A549 (cell line): ENCODE measurements at regions not wholly inside any gene's neighbourhood (a gene's known extent, or its start where the extent isn't known, plus 50 kb on each side); places are given as distances from the start of the nearest gene placed in this dataset.

Experiments
- ATAC-seq, 2 experiments: fragments of 200-7000 bp in 1 of 2; fragments of >200 bp in 1 of 2; cut with Nextera tagmentation in 1 of 2; cut with Tn5 transposase in 1 of 2; 3 replicates each; pipeline versions ENCODE4 v1.8.0 to v1.9.1; 2018 to 2020; ENCODE audit warnings: mild to moderate bottlenecking in 1 of 2, moderate library complexity in 1 of 2
- CTCF ChIA-PET: fragments of 300-600 bp; sonication (Branson Sonifier 250); formaldehyde crosslinking; extraction: SDS; loops from one replicate; lab custom pipeline; 2021; ENCODE audit warnings: antibody characterized with exemption, inconsistent platforms; lab: Yijun Ruan, JAX
- POLR2A ChIA-PET: fragments of 350-600 bp; formaldehyde crosslinking; extraction: SDS; loops from one replicate; lab custom pipeline; 2021; ENCODE audit warnings: antibody characterized with exemption, inconsistent platforms; lab: Yijun Ruan, JAX
- DNase-seq, 2 experiments: peaks; one replicate each; pipeline versions ENCODE4 v3.0.0 to v3.0.0-alpha.2; 2011 to 2016; ENCODE audit warnings: low read depth in 1 of 2, low spot score in 1 of 2
- FAIRE-seq: peaks from 2 replicates; lab custom pipeline; 2011; peaks lifted over from hg19 to GRCh38; lab: Jason Lieb, UNC
- H3K27ac ChIP-seq, 2 experiments: fragments of >200 bp; sonication (Bioruptor Twin); formaldehyde crosslinking; 3 replicates each; pipeline ENCODE4 v1.5.1; 2016 to 2017
- H3K4me1 ChIP-seq: fragments of >200 bp; sonication (Bioruptor Twin); formaldehyde crosslinking; 3 replicates; pipeline ENCODE4 v1.6.1; 2016
- H3K4me2 ChIP-seq: fragments of >200 bp; sonication (Bioruptor Twin); formaldehyde crosslinking; 3 replicates; pipeline ENCODE4 v1.6.1; 2016
- H3K4me3 ChIP-seq: fragments of >200 bp; sonication (Bioruptor Twin); formaldehyde crosslinking; 3 replicates; pipeline ENCODE4 v1.5.1; 2016
- H3K9me3 ChIP-seq: fragments of >200 bp; sonication (Bioruptor Twin); formaldehyde crosslinking; 3 replicates; pipeline ENCODE4 v1.6.1; 2016
- CEBPB ChIP-seq, 2 experiments: fragments of >200 bp in 1 of 2; sonication (Bioruptor Twin) in 1 of 2; formaldehyde crosslinking in 1 of 2; IDR thresholded peaks; 2 replicates each; pipeline ENCODE4 v1.6.1; 2012 to 2016
- CHD4 ChIP-seq: fragments of 200-600 bp; sonication (generic); IDR thresholded peaks from 2 replicates; pipeline ENCODE4 v1.6.1; 2016; ENCODE audit warnings: antibody characterized with exemption, mild to moderate bottlenecking, borderline replicate concordance
- EHF ChIP-seq: fragments of 250-450 bp; sonication (Bioruptor Pico); IDR thresholded peaks from 2 replicates; pipeline ENCODE4 v1.5.0; 2020; ENCODE audit warnings: mild to moderate bottlenecking
- EP300 ChIP-seq, 2 experiments: fragments of >200 bp; sonication (Bioruptor Twin); formaldehyde crosslinking; IDR thresholded peaks; 2 replicates in 1 of 2; 3 replicates in 1 of 2; pipeline ENCODE4 v1.6.1; 2016 to 2017
- FOSB ChIP-seq: fragments of 250-450 bp; sonication (Bioruptor Pico); IDR thresholded peaks from 2 replicates; pipeline ENCODE4 v1.5.0; 2020; ENCODE audit warnings: mild to moderate bottlenecking, moderate library complexity
- HOXA7 ChIP-seq: fragments of 250-450 bp; sonication (Bioruptor Pico); IDR thresholded peaks from 2 replicates; pipeline ENCODE4 v1.5.0; 2020; ENCODE audit warnings: mild to moderate bottlenecking, moderate library complexity
- HOXB13 ChIP-seq: fragments of 250-450 bp; sonication (Bioruptor Pico); IDR thresholded peaks from 2 replicates; pipeline ENCODE4 v1.5.0; 2020; ENCODE audit warnings: low read depth, mild to moderate bottlenecking, moderate library complexity
- HOXB5 ChIP-seq: fragments of 250-450 bp; sonication (Bioruptor Pico); IDR thresholded peaks from 2 replicates; pipeline ENCODE4 v1.5.0; 2020; ENCODE audit warnings: mild to moderate bottlenecking, moderate library complexity
- JUN ChIP-seq, 2 experiments: fragments of >200 bp; sonication (Bioruptor Twin); formaldehyde crosslinking; IDR thresholded peaks; 2 replicates in 1 of 2; 3 replicates in 1 of 2; pipeline ENCODE4 v1.6.1; 2016 to 2017
- KDM1A ChIP-seq: fragments of 200-600 bp; sonication (generic); IDR thresholded peaks from 2 replicates; pipeline ENCODE4 v1.6.1; 2016; ENCODE audit warnings: low read depth, mild to moderate bottlenecking
- MAFK ChIP-seq: fragments of 450-650 bp; IDR thresholded peaks from 2 replicates; pipeline ENCODE4 v1.6.1; 2014; ENCODE audit not compliant: partially characterized antibody
- MYC ChIP-seq: IDR thresholded peaks from 2 replicates; pipeline ENCODE4 v1.6.1; 2012; ENCODE audit warnings: mild to moderate bottlenecking, inconsistent platforms, low read length, improper control_type of control experiment, borderline replicate concordance
- NPAS2 ChIP-seq: fragments of 250-450 bp; sonication (Bioruptor Pico); IDR thresholded peaks from 2 replicates; pipeline ENCODE4 v1.8.0; 2022; ENCODE audit warnings: mild to moderate bottlenecking, moderate library complexity, borderline replicate concordance
- NR3C1 ChIP-seq: fragments of >200 bp; sonication (Bioruptor Twin); formaldehyde crosslinking; IDR thresholded peaks from 3 replicates; pipeline ENCODE4 v1.6.1; 2017
- PHF8 ChIP-seq: fragments of 200-600 bp; sonication (generic); IDR thresholded peaks from 2 replicates; pipeline ENCODE4 v1.6.1; 2016; ENCODE audit warnings: low read depth, mild to moderate bottlenecking, antibody characterized with exemption, moderate library complexity, borderline replicate concordance
- POLR2AphosphoS2 ChIP-seq: conservative IDR thresholded peaks from 2 replicates; pipeline ENCODE4 v1.6.1; 2012; ENCODE audit warnings: low read length, improper control_type of control experiment, inconsistent platforms
- RARB ChIP-seq: fragments of 250-450 bp; sonication (Bioruptor Pico); IDR thresholded peaks from 2 replicates; pipeline ENCODE4 v1.8.0; 2021; ENCODE audit warnings: mild to moderate bottlenecking, moderate library complexity
- TP53 ChIP-seq: fragments of 250-450 bp; sonication (Bioruptor Pico); IDR thresholded peaks from 2 replicates; pipeline ENCODE4 v1.5.0; 2021; ENCODE audit warnings: mild to moderate bottlenecking, moderate library complexity
- ZC3H11A ChIP-seq: fragments of 450-650 bp; IDR thresholded peaks from 2 replicates; pipeline ENCODE4 v1.6.1; 2014; ENCODE audit warnings: antibody characterized with exemption, mild to moderate bottlenecking
- ZFP36 ChIP-seq: fragments of 450-650 bp; IDR thresholded peaks from 2 replicates; pipeline ENCODE4 v1.6.1; 2014; ENCODE audit warnings: borderline replicate concordance; ENCODE audit not compliant: partially characterized antibody
- WGBS: methylation state at CpG from one replicate; pipeline ENCODE4 v1.1.6; 2017; ENCODE audit errors: missing lambda C conversion rate; 5-methylcytosine and 5-hydroxymethylcytosine counted together
- TF ChIP-seq, protein P1 (sequence below): IDR thresholded peaks from 2 replicates; pipeline ENCODE4 v1.6.1; 2012
- TF ChIP-seq, protein P2 (sequence below): IDR thresholded peaks from 2 replicates; pipeline ENCODE4 v1.6.1; 2012; ENCODE audit warnings: low read depth, borderline replicate concordance
- TF ChIP-seq, protein P3 (sequence below): IDR thresholded peaks from 2 replicates; pipeline ENCODE4 v1.6.1; 2012
- TF ChIP-seq, protein P4 (sequence below): fragments of 250-450 bp; sonication (Bioruptor Pico); IDR thresholded peaks from 2 replicates; pipeline ENCODE4 v1.5.0; 2020; ENCODE audit warnings: low read depth, mild to moderate bottlenecking, moderate library complexity
- TF ChIP-seq, protein P5 (sequence below): fragments of >200 bp; sonication (Bioruptor Twin); formaldehyde crosslinking; IDR thresholded peaks from 3 replicates; pipeline ENCODE4 v1.6.1; 2016
- TF ChIP-seq, protein P6 (sequence below): fragments of >200 bp; sonication (Bioruptor Twin); formaldehyde crosslinking; IDR thresholded peaks from 3 replicates; pipeline ENCODE4 v1.5.1; 2016
- TF ChIP-seq, protein P7 (sequence below): fragments of 200-600 bp; sonication (generic); IDR thresholded peaks from 2 replicates; pipeline ENCODE4 v1.6.1; 2016; ENCODE audit warnings: antibody characterized with exemption, mild to moderate bottlenecking, moderate library complexity
- TF ChIP-seq, protein P8 (sequence below): fragments of 450-650 bp; IDR thresholded peaks from 2 replicates; pipeline ENCODE4 v1.6.1; 2014; ENCODE audit warnings: antibody characterized with exemption

DNA sequence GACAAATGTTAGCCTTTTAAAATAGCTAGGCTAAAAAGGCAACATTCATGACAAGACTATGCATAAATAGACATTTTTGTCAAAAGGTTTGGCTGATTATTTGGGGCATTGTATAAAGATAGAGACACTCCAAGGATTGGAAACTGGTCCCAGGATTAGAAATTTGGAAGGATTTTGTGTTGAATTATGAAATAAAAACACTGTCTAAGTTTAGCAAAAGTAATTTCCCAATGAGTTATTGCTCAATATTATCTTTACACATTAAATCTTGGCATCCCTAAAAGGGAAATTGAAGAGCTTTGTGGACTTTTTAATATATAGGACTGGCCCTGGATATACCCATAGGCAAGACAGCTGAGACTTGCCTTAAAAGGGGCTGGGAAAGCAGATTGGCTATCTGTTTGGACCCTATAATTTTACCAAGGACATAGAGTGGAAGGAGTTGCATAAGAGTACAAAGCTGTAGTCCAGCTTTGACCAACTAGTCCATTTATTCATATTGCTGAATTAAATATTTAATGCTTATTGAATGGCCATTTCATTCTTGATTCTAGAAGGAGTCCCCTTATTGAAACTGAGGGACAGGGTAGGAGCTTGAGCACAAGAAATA lies 382.7 kb downstream of the METTL15 start (continued):
- TF ChIP-seq TP53 (CRISPR knock-in tag), result no peak
- TF ChIP-seq, protein P1, sequence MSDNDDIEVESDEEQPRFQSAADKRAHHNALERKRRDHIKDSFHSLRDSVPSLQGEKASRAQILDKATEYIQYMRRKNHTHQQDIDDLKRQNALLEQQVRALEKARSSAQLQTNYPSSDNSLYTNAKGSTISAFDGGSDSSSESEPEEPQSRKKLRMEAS, result no peak
- TF ChIP-seq HOXB5 (CRISPR knock-in tag), result no peak
- TF ChIP-seq HOXA7, result no peak
- no peak for TF ChIP-seq MYC
- no peak for TF ChIP-seq ZFP36
- no peak for TF ChIP-seq EP300 (IDR thresholded peaks at IDR 0.05)
- no peak; a peak in 1 of 4 replicates for TF ChIP-seq CEBPB (IDR thresholded peaks at IDR 0.05)
- TF ChIP-seq HOXB13 (CRISPR knock-in tag), result no peak
- no peak for TF ChIP-seq PHF8
- TF ChIP-seq POLR2AphosphoS2, result no peak
- TF ChIP-seq, protein P2, sequence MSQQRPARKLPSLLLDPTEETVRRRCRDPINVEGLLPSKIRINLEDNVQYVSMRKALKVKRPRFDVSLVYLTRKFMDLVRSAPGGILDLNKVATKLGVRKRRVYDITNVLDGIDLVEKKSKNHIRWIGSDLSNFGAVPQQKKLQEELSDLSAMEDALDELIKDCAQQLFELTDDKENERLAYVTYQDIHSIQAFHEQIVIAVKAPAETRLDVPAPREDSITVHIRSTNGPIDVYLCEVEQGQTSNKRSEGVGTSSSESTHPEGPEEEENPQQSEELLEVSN, result no peak

DNA sequence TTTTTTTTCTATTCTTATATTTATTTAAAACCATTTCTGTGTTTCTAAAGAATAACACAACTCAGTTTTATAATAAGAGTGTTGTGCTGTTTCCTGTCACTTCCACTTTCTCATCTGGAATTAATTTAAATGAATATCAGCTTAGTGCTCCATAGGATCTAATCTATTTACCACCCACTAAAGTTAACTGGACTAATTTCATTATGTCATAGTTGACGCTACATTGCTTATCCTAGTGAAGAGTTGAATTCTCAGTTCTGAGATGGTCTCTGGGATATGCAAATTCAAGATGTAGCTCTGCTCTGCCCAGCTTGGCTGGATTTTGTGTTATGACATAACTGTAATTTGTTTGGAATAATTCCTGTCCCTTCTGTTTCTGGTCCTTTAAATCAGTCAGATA lies 380.1 kb downstream of the METTL15 start:
- TF ChIP-seq EHF (no peak), NR3C1 (no peak), KDM1A (no peak), MAFK (no peak), JUN (IDR thresholded peaks at IDR 0.05) (no peak), RARB (CRISPR knock-in tag) (no peak), FOSB (no peak), CHD4 (no peak), ZC3H11A (no peak), NPAS2 (CRISPR knock-in tag) (no peak), POLR2AphosphoS2 (no peak), HOXB13 (CRISPR knock-in tag) (no peak)
- TF ChIP-seq, protein P3, sequence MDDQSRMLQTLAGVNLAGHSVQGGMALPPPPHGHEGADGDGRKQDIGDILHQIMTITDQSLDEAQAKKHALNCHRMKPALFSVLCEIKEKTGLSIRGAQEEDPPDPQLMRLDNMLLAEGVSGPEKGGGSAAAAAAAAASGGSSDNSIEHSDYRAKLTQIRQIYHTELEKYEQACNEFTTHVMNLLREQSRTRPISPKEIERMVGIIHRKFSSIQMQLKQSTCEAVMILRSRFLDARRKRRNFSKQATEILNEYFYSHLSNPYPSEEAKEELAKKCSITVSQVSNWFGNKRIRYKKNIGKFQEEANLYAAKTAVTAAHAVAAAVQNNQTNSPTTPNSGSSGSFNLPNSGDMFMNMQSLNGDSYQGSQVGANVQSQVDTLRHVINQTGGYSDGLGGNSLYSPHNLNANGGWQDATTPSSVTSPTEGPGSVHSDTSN, result no peak
- TF ChIP-seq, protein P4, sequence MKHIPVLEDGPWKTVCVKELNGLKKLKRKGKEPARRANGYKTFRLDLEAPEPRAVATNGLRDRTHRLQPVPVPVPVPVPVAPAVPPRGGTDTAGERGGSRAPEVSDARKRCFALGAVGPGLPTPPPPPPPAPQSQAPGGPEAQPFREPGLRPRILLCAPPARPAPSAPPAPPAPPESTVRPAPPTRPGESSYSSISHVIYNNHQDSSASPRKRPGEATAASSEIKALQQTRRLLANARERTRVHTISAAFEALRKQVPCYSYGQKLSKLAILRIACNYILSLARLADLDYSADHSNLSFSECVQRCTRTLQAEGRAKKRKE, result no peak
- TF ChIP-seq, protein P5, sequence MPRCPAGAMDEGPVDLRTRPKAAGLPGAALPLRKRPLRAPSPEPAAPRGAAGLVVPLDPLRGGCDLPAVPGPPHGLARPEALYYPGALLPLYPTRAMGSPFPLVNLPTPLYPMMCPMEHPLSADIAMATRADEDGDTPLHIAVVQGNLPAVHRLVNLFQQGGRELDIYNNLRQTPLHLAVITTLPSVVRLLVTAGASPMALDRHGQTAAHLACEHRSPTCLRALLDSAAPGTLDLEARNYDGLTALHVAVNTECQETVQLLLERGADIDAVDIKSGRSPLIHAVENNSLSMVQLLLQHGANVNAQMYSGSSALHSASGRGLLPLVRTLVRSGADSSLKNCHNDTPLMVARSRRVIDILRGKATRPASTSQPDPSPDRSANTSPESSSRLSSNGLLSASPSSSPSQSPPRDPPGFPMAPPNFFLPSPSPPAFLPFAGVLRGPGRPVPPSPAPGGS, result no peak
- TF ChIP-seq, protein P6, sequence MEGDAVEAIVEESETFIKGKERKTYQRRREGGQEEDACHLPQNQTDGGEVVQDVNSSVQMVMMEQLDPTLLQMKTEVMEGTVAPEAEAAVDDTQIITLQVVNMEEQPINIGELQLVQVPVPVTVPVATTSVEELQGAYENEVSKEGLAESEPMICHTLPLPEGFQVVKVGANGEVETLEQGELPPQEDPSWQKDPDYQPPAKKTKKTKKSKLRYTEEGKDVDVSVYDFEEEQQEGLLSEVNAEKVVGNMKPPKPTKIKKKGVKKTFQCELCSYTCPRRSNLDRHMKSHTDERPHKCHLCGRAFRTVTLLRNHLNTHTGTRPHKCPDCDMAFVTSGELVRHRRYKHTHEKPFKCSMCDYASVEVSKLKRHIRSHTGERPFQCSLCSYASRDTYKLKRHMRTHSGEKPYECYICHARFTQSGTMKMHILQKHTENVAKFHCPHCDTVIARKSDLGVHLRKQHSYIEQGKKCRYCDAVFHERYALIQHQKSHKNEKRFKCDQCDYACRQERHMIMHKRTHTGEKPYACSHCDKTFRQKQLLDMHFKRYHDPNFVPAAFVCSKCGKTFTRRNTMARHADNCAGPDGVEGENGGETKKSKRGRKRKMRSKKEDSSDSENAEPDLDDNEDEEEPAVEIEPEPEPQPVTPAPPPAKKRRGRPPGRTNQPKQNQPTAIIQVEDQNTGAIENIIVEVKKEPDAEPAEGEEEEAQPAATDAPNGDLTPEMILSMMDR, result no peak
- TF ChIP-seq, protein P7, sequence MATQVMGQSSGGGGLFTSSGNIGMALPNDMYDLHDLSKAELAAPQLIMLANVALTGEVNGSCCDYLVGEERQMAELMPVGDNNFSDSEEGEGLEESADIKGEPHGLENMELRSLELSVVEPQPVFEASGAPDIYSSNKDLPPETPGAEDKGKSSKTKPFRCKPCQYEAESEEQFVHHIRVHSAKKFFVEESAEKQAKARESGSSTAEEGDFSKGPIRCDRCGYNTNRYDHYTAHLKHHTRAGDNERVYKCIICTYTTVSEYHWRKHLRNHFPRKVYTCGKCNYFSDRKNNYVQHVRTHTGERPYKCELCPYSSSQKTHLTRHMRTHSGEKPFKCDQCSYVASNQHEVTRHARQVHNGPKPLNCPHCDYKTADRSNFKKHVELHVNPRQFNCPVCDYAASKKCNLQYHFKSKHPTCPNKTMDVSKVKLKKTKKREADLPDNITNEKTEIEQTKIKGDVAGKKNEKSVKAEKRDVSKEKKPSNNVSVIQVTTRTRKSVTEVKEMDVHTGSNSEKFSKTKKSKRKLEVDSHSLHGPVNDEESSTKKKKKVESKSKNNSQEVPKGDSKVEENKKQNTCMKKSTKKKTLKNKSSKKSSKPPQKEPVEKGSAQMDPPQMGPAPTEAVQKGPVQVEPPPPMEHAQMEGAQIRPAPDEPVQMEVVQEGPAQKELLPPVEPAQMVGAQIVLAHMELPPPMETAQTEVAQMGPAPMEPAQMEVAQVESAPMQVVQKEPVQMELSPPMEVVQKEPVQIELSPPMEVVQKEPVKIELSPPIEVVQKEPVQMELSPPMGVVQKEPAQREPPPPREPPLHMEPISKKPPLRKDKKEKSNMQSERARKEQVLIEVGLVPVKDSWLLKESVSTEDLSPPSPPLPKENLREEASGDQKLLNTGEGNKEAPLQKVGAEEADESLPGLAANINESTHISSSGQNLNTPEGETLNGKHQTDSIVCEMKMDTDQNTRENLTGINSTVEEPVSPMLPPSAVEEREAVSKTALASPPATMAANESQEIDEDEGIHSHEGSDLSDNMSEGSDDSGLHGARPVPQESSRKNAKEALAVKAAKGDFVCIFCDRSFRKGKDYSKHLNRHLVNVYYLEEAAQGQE, result no peak
- TF ChIP-seq, protein P8, sequence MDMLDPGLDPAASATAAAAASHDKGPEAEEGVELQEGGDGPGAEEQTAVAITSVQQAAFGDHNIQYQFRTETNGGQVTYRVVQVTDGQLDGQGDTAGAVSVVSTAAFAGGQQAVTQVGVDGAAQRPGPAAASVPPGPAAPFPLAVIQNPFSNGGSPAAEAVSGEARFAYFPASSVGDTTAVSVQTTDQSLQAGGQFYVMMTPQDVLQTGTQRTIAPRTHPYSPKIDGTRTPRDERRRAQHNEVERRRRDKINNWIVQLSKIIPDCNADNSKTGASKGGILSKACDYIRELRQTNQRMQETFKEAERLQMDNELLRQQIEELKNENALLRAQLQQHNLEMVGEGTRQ, result no peak
- Histone ChIP-seq H3K27ac (no peak overlapping the region), H3K9me3 (no peaks in the 10 kb centered on the region), H3K4me2 (no peak overlapping the region), H3K4me3 (no peak overlapping the region), H3K4me1 (no peaks in the 10 kb centered on the region)
- no peak for FAIRE-seq
- ChIA-PET POLR2A (no interaction called here), CTCF (no interaction called here)
- no peak for DNase-seq
- WGBS, result 97% methylated on average over 1 of the region's 1 CpG
- ATAC-seq, result no peak
